Fibroblast of lung (primary cell): ENCODE measurements at regions not wholly inside any gene's neighbourhood (a gene's known extent, or its start where the extent isn't known, plus 50 kb on each side); places are given as distances from the start of the nearest gene placed in this dataset.
"Not testable (repeated sequence)": the region's sequence is repeated elsewhere in the genome, so short reads cannot be mapped to it uniquely, and the experiment has no call there.

Experiments used
- CTCF ChIP-seq, 2 donors: IDR thresholded peaks in 1 of 2; conservative IDR thresholded peaks in 1 of 2; 1 replicate in 1 of 2; 2 replicates in 1 of 2; pipeline ENCODE4 v1.5.1; 2011 to 2012; ENCODE audit warnings: low read length in 2 of 2, control low read depth in 1 of 2, inconsistent platforms in 1 of 2, low read depth in 1 of 2, mild to moderate bottlenecking in 1 of 2
- EZH2 ChIP-seq: IDR thresholded peaks from 2 replicates; pipeline ENCODE4 v1.5.1; 2012; ENCODE audit warnings: low read length, control low read depth, mild to moderate bottlenecking; ENCODE audit errors: missing control alignments

- TF ChIP-seq CTCF (conservative IDR thresholded peaks at IDR 0.05 in 1 of 2, IDR thresholded peaks at IDR 0.05 in 1 of 2; ENCODE audit: low read depth in 1 of 2, low read length in 2 of 2); EZH2: not testable (repeated sequence)
Observed at GRCh38 chr3:27551413-27551812, 67.2 kb upstream of the SLC4A7 start.
